GM18870 (cell line): ENCODE measurements at regions not wholly inside any gene's neighbourhood (a gene's known extent, or its start where the extent isn't known, plus 50 kb on each side); places are given as distances from the start of the nearest gene placed in this dataset.
"Not testable (repeated sequence)": the region's sequence is repeated elsewhere in the genome, so short reads cannot be mapped to it uniquely, and the experiment has no call there.

Source experiments
- ATAC-seq: cut with Tn5 transposase; IDR thresholded peaks from one replicate; pipeline ENCODE4 v1.9.1; 2021; ENCODE audit warnings: moderate library complexity; ENCODE audit not compliant: unreplicated experiment

- ATAC-seq, result not testable (repeated sequence)
These were observed 89.4 kb downstream of the DDX11 start for GRCh38 chr12:31162896-31163560.

GRCh38 chr12:31174293-31174692 lies 100.6 kb downstream of the DDX11 start:
- not testable (repeated sequence) for ATAC-seq

- not testable (repeated sequence) for ATAC-seq
These were observed 103.9 kb downstream of the DDX11 start for GRCh38 chr12:31177514-31177913.

GRCh38 chr12:31178875-31179274 lies 105.2 kb downstream of the DDX11 start:
- ATAC-seq, result not testable (repeated sequence)

- not testable (repeated sequence) for ATAC-seq
These were observed 106.1 kb downstream of the DDX11 start for GRCh38 chr12:31179627-31180237.

- ATAC-seq, result not testable (repeated sequence)
These were observed 108.9 kb downstream of the DDX11 start for GRCh38 chr12:31182571-31182970.

GRCh38 chr12:31183107-31183506 lies 109.4 kb downstream of the DDX11 start:
- ATAC-seq, result not testable (repeated sequence)

- ATAC-seq, result not testable (repeated sequence)
These were observed 110.2 kb downstream of the DDX11 start for GRCh38 chr12:31183899-31184298.

GRCh38 chr12:31184667-31185066 lies 111.0 kb downstream of the DDX11 start:
- ATAC-seq, result not testable (repeated sequence)

GRCh38 chr12:31192689-31193088 lies 119.0 kb downstream of the DDX11 start:
- ATAC-seq, result not testable (repeated sequence)

- not testable (repeated sequence) for ATAC-seq
These were observed 122.0 kb downstream of the DDX11 start for GRCh38 chr12:31195620-31196019.

GRCh38 chr12:31199476-31199875 lies 125.8 kb downstream of the DDX11 start:
- ATAC-seq, result not testable (repeated sequence)

GRCh38 chr12:31201382-31201781 lies 124.6 kb downstream of the SINHCAF start:
- no peak for ATAC-seq

- ATAC-seq, result no peak
These were observed 122.7 kb downstream of the SINHCAF start for GRCh38 chr12:31203261-31203660.

- peak; percentile 90 for ATAC-seq
These were observed 120.9 kb downstream of the SINHCAF start for GRCh38 chr12:31205054-31205453.

- ATAC-seq, result no peak
These were observed 119.8 kb downstream of the SINHCAF start for GRCh38 chr12:31206038-31206670.

- ATAC-seq, result no peak
These were observed 118.0 kb downstream of the SINHCAF start for GRCh38 chr12:31207799-31208465.

GRCh38 chr12:31210104-31210503 lies 115.8 kb downstream of the SINHCAF start:
- ATAC-seq, result no peak

GRCh38 chr12:31210541-31210940 lies 115.4 kb downstream of the SINHCAF start:
- no peak for ATAC-seq

- ATAC-seq, result no peak
These were observed 111.1 kb downstream of the SINHCAF start for GRCh38 chr12:31214626-31215517.
